ENCODE measurements at regions not wholly inside any gene's neighbourhood (a gene's known extent, or its start where the extent isn't known, plus 50 kb on each side); places are given as distances from the start of the nearest gene placed in this dataset.

DNA sequence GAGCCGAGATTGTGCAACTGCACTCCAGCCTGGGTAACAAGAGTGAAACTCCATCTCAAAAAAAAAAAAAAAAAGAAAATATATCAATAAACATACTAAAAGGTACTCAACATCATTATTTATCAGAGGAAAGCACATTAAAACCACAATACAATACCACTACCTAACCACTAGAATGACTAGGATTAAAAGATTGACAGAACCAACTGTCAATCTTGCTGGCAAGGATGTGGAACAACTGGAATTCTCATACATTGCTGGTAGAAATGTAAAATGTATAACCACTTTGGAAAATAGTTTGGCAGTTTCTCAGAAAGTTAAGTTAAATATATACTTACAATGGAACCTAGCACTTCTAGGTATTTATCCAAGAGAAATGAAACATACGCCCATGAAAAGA is 88.6 kb downstream of the B3GNT2 start:
- DNase-seq (ENCODE audit: low read depth in 2 of 3, low spot score in 1 of 3) = no peak

DNA sequence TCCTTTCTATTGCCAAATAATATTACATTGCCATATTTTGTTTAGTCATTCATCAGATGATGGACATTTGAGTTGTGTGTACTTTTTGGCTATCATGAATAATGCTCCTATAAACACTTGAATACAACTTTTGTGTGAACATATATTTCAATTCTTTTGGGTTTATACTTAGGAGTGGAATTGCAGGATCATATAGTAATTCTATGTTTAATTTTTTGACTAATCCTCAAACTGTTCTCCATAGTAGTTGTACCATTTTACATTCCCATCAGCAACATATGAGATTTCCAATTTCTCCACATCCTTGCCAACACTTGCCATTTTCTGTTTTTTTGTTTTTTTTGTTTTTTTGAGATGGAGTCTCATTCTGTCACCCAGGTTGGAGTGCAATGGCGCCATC is 87.2 kb downstream of the B3GNT2 start:
- DNase-seq (ENCODE audit: low read depth in 2 of 3, low spot score in 1 of 3) = no peak

DNA sequence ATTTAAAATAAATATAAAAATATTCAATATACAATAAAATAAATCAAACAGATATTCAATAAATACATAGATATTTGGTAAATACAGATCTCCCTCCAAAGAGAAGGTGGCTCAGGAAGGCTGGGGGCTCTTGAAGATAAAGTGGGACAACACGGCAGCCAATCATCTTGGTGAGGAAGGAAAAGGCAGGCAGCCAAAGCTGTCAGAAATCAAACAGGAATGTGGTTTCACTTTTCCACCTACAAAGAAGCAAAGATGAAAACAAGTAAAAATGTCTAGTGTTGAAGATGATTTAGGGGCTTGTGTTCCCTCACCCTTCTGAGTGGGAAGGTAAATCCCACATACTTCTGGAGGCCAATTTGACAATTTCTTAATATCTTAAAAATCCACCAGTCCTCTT is 85.7 kb downstream of the B3GNT2 start:
- DNase-seq (ENCODE audit: low read depth in 2 of 3, low spot score in 1 of 3) = no peak

DNA sequence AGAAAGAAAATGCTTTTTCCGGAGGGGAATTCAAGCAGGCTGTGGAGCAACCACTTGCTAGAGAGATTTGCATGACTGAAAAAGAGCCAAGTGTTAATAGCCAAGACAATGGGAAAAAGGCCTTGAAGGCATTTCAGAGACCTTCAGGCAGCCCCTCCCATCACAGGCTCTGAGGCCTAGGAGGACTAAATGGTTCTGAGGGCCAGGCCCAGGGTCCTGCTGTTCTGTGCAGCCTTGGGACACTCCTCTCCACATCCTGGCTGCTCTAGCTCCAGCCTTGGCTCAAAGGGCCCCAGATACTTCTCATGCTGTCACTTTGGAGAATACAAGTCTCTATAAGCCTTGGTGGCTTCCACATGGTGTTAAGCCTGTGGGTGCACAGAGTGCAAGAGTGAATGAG is 81.8 kb downstream of the B3GNT2 start:
- no peak for DNase-seq (ENCODE audit: low read depth in 2 of 3, low spot score in 1 of 3)

All from stimulated activated CD4-positive, alpha-beta T cell treated with anti-CD3 and anti-CD28 coated beads, Interleukin-12 subunit alpha, Interleukin-12 subunit beta, amount 100 ng/mL, for 48 hours (primary cell).